ENCODE measurements at regions not wholly inside any gene's neighbourhood (a gene's known extent, or its start where the extent isn't known, plus 50 kb on each side); places are given as distances from the start of the nearest gene placed in this dataset.

GRCh38 chr1:88001460-88001859 lies 672.8 kb downstream of the LMO4 start:
- H3K4me3 ChIP-seq: no peak overlapping the region
- TF ChIP-seq POLR2A (IDR thresholded peaks at IDR 0.05): no peak
- TF ChIP-seq CTCF (IDR thresholded peaks at IDR 0.05): no peak
- no peaks in the 10 kb centered on the region for H3K4me1 ChIP-seq
- H3K27me3 ChIP-seq: peaks cover 0 to under 1% (median 0%) of the 10 kb centered on the region in 4 donors
- no peak overlapping the region for H3K27ac ChIP-seq
- WGBS, 2 donors: 56 to 62% methylated on average over 1 of the region's 1 CpG
- no peaks in the 10 kb centered on the region for H3K36me3 ChIP-seq
- no peaks in the 10 kb centered on the region for H3K9me3 ChIP-seq
- DNase-seq: no peak
- intact Hi-C loops (cut with DNase I): no loop called here

- Histone ChIP-seq H3K9me3 (no peaks in the 10 kb centered on the region), H3K27me3 (peaks cover 0 to 4% (median 0%) of the 10 kb centered on the region in 4 donors), H3K4me1 (no peaks in the 10 kb centered on the region), H3K36me3 (no peaks in the 10 kb centered on the region), H3K27ac (no peak overlapping the region), H3K4me3 (no peak overlapping the region)
- DNase-seq: no peak
- 84 to 87% methylated on average over 2 of the region's 2 CpGs for WGBS, 2 donors
- TF ChIP-seq POLR2A (IDR thresholded peaks at IDR 0.05) (no peak), CTCF (IDR thresholded peaks at IDR 0.05) (no peak)
- intact Hi-C loops (cut with DNase I): no loop called here
These were observed 674.6 kb downstream of the LMO4 start for GRCh38 chr1:88003255-88003654.

GRCh38 chr1:88009916-88010315 lies 674.2 kb upstream of the PKN2 start:
- WGBS, 2 donors: 50 to 80% methylated on average over 1 of the region's 1 CpG
- no peaks in the 10 kb centered on the region for H3K36me3 ChIP-seq
- H3K27me3 ChIP-seq: peaks cover 0 to 34% (median 0%) of the 10 kb centered on the region in 4 donors
- no peak overlapping the region for H3K4me3 ChIP-seq
- intact Hi-C loops (cut with DNase I): no loop called here
- no peaks in the 10 kb centered on the region for H3K9me3 ChIP-seq
- H3K27ac ChIP-seq: no peak overlapping the region
- no peak for DNase-seq
- no peak for TF ChIP-seq POLR2A (IDR thresholded peaks at IDR 0.05)
- peak in 1 of 6 experiments; percentile 18 for TF ChIP-seq CTCF (IDR thresholded peaks at IDR 0.05)
- peaks cover 0 to 16% (median 0%) of the 10 kb centered on the region in 3 donors for H3K4me1 ChIP-seq

GRCh38 chr1:88013485-88013884 lies 670.6 kb upstream of the PKN2 start:
- H3K27me3 ChIP-seq: peaks cover 0 to 35% (median 0%) of the 10 kb centered on the region in 4 donors
- intact Hi-C loops (cut with DNase I): no loop called here
- no peak overlapping the region for H3K4me3 ChIP-seq
- no peak for TF ChIP-seq POLR2A (IDR thresholded peaks at IDR 0.05)
- TF ChIP-seq CTCF (IDR thresholded peaks at IDR 0.05): no peak
- no peaks in the 10 kb centered on the region for H3K36me3 ChIP-seq
- no peak overlapping the region for H3K27ac ChIP-seq
- DNase-seq: no peak
- H3K4me1 ChIP-seq: peaks cover 0 to 26% (median 0%) of the 10 kb centered on the region in 3 donors
- H3K9me3 ChIP-seq: no peaks in the 10 kb centered on the region

- Histone ChIP-seq H3K27ac (no peak overlapping the region), H3K9me3 (no peaks in the 10 kb centered on the region), H3K36me3 (no peaks in the 10 kb centered on the region), H3K27me3 (peaks cover 0 to 38% (median 0%) of the 10 kb centered on the region in 4 donors), H3K4me1 (peaks cover 0 to 26% (median 0%) of the 10 kb centered on the region in 3 donors), H3K4me3 (no peak overlapping the region)
- WGBS, 2 donors: 43 to 49% methylated on average over 3 of the region's 3 CpGs
- no peak for TF ChIP-seq POLR2A (IDR thresholded peaks at IDR 0.05)
- no peak for TF ChIP-seq CTCF (IDR thresholded peaks at IDR 0.05)
- intact Hi-C loops (cut with DNase I): no loop called here
- DNase-seq: no peak
These were observed 669.9 kb upstream of the PKN2 start for GRCh38 chr1:88014131-88014530.
